Ishikawa (cell line): ENCODE measurements at regions not wholly inside any gene's neighbourhood (a gene's known extent, or its start where the extent isn't known, plus 50 kb on each side); places are given as distances from the start of the nearest gene placed in this dataset.

Source experiments
- CREB1 ChIP-seq: IDR thresholded peaks from 2 replicates; pipeline ENCODE4 v1.6.1; 2012; ENCODE audit warnings: low read depth
- EGR1 ChIP-seq: IDR thresholded peaks from 2 replicates; pipeline ENCODE4 v1.6.1; 2012
- FOXM1 ChIP-seq: IDR thresholded peaks from 2 replicates; pipeline ENCODE4 v1.6.1; 2012; ENCODE audit warnings: low read depth, borderline replicate concordance
- RAD21 ChIP-seq: IDR thresholded peaks from 2 replicates; pipeline ENCODE4 v1.6.1; 2012; ENCODE audit warnings: low read depth
- TAF1 ChIP-seq: IDR thresholded peaks from 2 replicates; pipeline ENCODE4 v1.6.1; 2012; ENCODE audit warnings: low read depth, mild to moderate bottlenecking
- YY1 ChIP-seq: IDR thresholded peaks from 2 replicates; pipeline ENCODE4 v1.6.1; 2012; ENCODE audit warnings: low read depth

- TF ChIP-seq RAD21 (no peak), FOXM1 (no peak), YY1 (no peak), EGR1 (no peak), TAF1 (no peak), CREB1 (no peak)
Observed at GRCh38 chr5:170443624-170444023, 54.5 kb upstream of the KCNMB1 start.
